IPS-15b (cell line): ENCODE measurements at regions not wholly inside any gene's neighbourhood (a gene's known extent, or its start where the extent isn't known, plus 50 kb on each side); places are given as distances from the start of the nearest gene placed in this dataset.

Experiments used
- H3K27me3 ChIP-seq: one replicate; pipeline ENCODE4 v1.6.1; 2013; ENCODE audit warnings: low read length; ENCODE audit not compliant: control insufficient read depth, insufficient read depth
- H3K36me3 ChIP-seq: one replicate; pipeline ENCODE4 v1.6.1; 2013; ENCODE audit warnings: low read length; ENCODE audit not compliant: control insufficient read depth, insufficient read depth
- H3K4me1 ChIP-seq: one replicate; pipeline ENCODE4 v1.6.1; 2013; ENCODE audit warnings: mild to moderate bottlenecking, low read length; ENCODE audit not compliant: control insufficient read depth, insufficient read depth
- H3K4me3 ChIP-seq: one replicate; pipeline ENCODE4 v1.5.1; 2013; ENCODE audit warnings: low read depth, low read length
- H3K9ac ChIP-seq: one replicate; pipeline ENCODE4 v1.6.1; 2013; ENCODE audit warnings: low read depth, mild to moderate bottlenecking, low read length
- H3K9me3 ChIP-seq: one replicate; pipeline ENCODE4 v1.6.1; 2013; ENCODE audit warnings: mild to moderate bottlenecking, low read length; ENCODE audit not compliant: control insufficient read depth, insufficient read depth

DNA sequence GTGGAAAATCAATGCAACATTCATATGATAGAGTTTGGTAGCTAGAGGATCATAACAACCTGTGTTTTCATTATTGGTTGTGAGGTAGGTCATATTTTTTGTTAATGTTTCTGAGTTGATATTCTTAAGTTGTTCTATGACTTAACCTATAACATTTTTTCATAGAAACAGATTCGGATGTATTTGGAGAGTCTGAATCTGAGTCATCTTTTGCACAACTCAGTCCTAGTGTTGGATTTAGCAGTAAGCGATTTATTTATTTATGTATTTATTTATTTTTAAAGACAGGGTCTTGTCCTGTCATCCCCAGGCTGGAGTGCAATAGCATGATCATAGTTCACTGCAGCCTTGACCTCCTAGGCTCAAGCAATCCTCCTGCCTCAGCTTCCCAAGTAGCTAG lies 292.8 kb upstream of the ZNF717 start:
- H3K4me3 ChIP-seq = no peak overlapping the region
- no peaks in the 10 kb centered on the region for H3K4me1 ChIP-seq

GRCh38 chr3:76083992-76084391 lies 298.6 kb upstream of the ZNF717 start:
- no peak overlapping the region for H3K4me3 ChIP-seq
- no peaks in the 10 kb centered on the region for H3K36me3 ChIP-seq
- no peak overlapping the region for H3K9ac ChIP-seq
- H3K27me3 ChIP-seq = no peaks in the 10 kb centered on the region
- H3K9me3 ChIP-seq = no peaks in the 10 kb centered on the region
- H3K4me1 ChIP-seq = no peaks in the 10 kb centered on the region

More for the DNA sequence above, 292.8 kb upstream of the ZNF717 start:
- Histone ChIP-seq H3K9me3 (no peaks in the 10 kb centered on the region), H3K36me3 (no peaks in the 10 kb centered on the region), H3K9ac (no peak overlapping the region), H3K27me3 (no peaks in the 10 kb centered on the region)

DNA sequence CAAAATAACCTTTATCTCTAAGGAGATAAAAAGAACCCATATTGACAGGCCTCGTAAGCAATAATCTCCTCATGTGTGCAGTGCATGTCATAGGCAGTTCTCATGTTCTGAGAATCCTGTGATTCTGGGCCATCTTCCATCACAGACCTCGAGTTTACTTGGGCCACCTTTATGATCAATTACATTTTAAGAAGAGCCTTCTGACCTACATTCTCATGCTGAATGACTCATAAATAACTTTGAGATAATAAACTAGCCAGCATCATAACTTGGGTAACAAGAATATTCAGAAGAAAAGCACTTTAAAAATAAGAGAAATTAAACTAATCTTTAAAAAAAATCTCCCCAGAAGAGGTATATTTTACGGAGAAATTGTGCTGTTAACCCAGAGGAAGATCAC lies 310.7 kb upstream of the ZNF717 start:
- no peaks in the 10 kb centered on the region for H3K9me3 ChIP-seq

DNA sequence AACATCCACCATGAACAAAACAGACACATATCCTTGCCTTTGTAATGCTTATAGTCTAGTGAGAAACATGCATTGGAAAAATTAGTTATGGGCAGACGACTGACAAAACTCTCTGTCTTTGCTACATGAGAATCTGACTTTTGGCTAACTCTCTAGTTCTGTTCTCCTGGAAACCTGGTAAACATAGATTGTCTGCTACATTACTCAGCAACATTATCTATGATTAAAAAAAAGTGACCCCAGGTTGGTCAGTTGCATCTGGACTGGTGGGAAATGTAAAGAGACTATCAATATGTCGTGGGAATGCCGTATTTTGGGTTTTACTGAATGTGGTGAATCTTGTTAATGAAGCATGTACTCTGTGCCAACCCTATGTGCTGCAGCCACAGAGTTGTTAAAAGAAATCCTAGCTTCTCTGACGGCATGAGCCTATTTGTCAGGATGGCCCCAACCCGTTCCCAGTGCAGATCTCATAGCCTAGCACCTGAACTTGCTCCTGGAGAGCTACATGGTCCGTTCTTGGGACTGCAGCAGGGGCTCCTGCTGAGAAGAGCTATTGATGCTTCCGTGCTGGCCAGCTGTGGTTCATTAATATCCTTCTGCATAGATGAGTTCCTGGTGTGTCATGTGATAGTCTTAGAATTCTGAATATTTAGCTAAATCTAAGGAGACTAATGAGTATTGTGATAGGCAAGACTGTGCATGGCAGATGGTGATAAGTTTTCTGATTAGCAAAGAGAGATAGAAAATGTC lies 311.7 kb upstream of the ZNF717 start:
- no peak overlapping the region for H3K4me3 ChIP-seq
- peaks cover 9% of the 10 kb centered on the region for H3K4me1 ChIP-seq
- H3K9me3 ChIP-seq = no peaks in the 10 kb centered on the region
- H3K36me3 ChIP-seq = no peaks in the 10 kb centered on the region
- H3K9ac ChIP-seq = no peak overlapping the region
- H3K27me3 ChIP-seq = no peaks in the 10 kb centered on the region

More for the DNA sequence above, 310.7 kb upstream of the ZNF717 start:
- no peaks in the 10 kb centered on the region for H3K27me3 ChIP-seq
- H3K9ac ChIP-seq = no peak overlapping the region
- H3K36me3 ChIP-seq = no peaks in the 10 kb centered on the region
- no peak overlapping the region for H3K4me3 ChIP-seq
- H3K4me1 ChIP-seq = peaks cover 9% of the 10 kb centered on the region

GRCh38 chr3:76097589-76097969 lies 312.2 kb upstream of the ZNF717 start:
- Histone ChIP-seq H3K4me3 (no peak overlapping the region), H3K9me3 (no peaks in the 10 kb centered on the region), H3K27me3 (no peaks in the 10 kb centered on the region), H3K36me3 (no peaks in the 10 kb centered on the region), H3K4me1 (peaks cover 6% of the 10 kb centered on the region), H3K9ac (no peak overlapping the region)

DNA sequence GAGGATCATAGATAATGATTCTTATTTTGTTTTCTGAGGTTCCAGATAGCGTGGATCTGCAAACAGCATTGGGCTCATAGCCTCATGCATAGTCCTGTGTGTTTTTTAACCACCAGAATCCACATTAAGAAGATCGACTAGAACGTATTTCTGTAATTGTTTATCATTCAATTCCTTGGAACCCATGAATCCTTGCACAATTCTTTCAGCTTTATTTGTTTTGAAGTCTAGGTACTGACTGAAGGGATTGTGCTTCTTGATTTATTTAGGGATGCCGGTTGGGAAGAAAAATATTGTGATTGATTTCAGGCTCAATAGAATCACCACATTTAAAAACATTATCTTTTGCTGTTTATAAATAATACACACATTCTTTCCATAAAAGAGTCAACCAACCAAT lies 314.6 kb upstream of the ZNF717 start:
- H3K27me3 ChIP-seq = no peaks in the 10 kb centered on the region
- H3K4me3 ChIP-seq = no peak overlapping the region
- no peaks in the 10 kb centered on the region for H3K4me1 ChIP-seq
- H3K36me3 ChIP-seq = no peaks in the 10 kb centered on the region
- no peaks in the 10 kb centered on the region for H3K9me3 ChIP-seq
- no peak overlapping the region for H3K9ac ChIP-seq

DNA sequence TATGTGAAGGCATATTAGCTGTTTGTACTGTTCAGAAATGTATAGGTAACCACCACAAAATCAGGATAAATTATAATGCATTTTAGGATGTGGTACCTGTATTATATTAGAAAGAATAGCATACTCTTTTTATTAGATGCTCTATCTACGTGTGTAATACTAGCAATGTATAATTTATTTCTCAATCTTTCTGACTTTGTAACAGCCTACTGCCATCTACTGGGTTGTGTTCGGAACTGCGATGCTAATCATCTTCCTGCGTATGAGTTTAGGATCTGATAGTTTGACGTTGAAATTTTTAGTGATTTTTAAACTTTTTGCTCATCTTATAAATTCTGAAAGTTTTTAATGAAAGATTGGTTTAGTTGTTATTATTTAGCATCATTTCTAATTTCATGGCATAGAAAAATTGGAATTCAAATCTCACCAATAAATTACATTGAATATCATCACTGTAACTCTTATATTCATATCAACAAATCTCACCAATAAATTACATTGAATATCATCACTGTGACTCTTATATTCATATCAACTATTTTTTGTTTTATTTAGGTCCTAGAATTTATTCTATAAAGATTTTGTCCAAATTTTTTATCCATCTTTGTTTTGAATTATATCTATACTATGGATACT lies 322.7 kb upstream of the ZNF717 start:
- Histone ChIP-seq H3K4me3 (no peak overlapping the region), H3K4me1 (peaks cover 5% of the 10 kb centered on the region), H3K9ac (no peak overlapping the region), H3K27me3 (no peaks in the 10 kb centered on the region), H3K36me3 (no peaks in the 10 kb centered on the region), H3K9me3 (no peaks in the 10 kb centered on the region)

- Histone ChIP-seq H3K9me3 (no peaks in the 10 kb centered on the region), H3K27me3 (no peaks in the 10 kb centered on the region), H3K4me1 (peaks cover 5% of the 10 kb centered on the region), H3K36me3 (no peaks in the 10 kb centered on the region), H3K9ac (no peak overlapping the region), H3K4me3 (no peak overlapping the region)
Measured at GRCh38 chr3:76111808-76112207, 326.5 kb upstream of the ZNF717 start.

DNA sequence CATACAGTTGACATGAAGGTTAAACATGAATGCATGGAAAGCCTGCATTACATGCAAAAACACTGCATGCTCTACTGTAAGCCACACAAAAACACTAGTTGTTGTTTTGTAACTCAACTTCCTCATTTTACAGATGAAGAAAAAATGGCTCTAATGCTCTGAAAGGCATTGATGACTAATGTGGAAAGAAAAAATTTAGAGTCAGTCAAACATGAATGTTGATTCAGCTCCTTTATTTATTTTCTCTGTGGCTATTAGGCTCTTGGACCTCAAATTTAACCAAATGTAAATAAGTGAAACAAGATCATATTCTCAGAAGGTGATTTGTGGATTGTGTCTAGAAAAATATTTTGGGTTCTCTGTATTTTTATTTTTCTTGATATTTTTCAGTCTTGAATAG lies 336.7 kb upstream of the ZNF717 start:
- H3K4me3 ChIP-seq = no peak overlapping the region
- no peak overlapping the region for H3K9ac ChIP-seq
- H3K27me3 ChIP-seq = no peaks in the 10 kb centered on the region
- no peaks in the 10 kb centered on the region for H3K9me3 ChIP-seq
- H3K36me3 ChIP-seq = no peaks in the 10 kb centered on the region
- no peaks in the 10 kb centered on the region for H3K4me1 ChIP-seq

GRCh38 chr3:76129441-76129840 lies 344.1 kb upstream of the ZNF717 start:
- Histone ChIP-seq H3K36me3 (no peaks in the 10 kb centered on the region), H3K9ac (no peak overlapping the region), H3K4me1 (no peaks in the 10 kb centered on the region), H3K27me3 (no peaks in the 10 kb centered on the region), H3K9me3 (no peaks in the 10 kb centered on the region), H3K4me3 (no peak overlapping the region)

DNA sequence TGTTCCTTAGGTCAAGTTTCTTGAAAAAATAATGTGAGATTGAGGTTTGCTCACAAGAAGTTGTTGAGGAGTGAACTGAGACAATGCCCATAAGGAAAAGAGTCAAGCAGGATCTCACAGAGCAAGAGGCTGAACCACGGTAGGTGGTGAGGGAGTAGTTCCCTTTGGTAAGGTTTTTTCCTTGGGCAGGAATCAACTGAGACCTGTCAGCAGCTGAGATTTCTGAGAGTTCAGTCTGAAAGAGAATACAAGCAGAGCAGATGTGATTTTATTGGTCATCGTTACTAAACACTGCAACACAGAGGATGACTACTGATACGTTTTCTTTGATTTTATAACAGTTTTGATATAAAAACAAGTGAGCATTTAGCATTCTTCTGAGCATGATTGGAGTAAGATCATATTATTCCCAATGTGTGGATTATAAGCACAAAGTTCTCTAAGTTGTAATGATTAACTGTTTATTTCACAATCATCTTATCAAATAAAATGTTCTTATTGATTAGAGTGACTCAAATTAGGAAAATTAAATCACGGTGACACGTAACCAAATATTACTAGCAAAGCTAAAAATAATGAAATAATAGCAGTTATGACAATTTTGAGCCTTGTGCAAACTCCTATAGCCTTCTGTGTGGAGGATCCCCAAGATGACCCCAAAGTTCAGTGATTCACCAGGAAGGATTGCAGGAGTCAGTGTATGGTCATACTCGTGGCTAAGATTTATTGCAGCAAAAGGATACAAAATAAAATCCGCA lies 346.2 kb upstream of the ZNF717 start:
- no peaks in the 10 kb centered on the region for H3K36me3 ChIP-seq
- no peaks in the 10 kb centered on the region for H3K9me3 ChIP-seq
- no peaks in the 10 kb centered on the region for H3K27me3 ChIP-seq
- H3K9ac ChIP-seq = no peak overlapping the region
- no peaks in the 10 kb centered on the region for H3K4me1 ChIP-seq
- no peak overlapping the region for H3K4me3 ChIP-seq

- H3K9me3 ChIP-seq = no peaks in the 10 kb centered on the region
- H3K27me3 ChIP-seq = no peaks in the 10 kb centered on the region
- no peaks in the 10 kb centered on the region for H3K36me3 ChIP-seq
- H3K9ac ChIP-seq = no peak overlapping the region
- no peaks in the 10 kb centered on the region for H3K4me1 ChIP-seq
- no peak overlapping the region for H3K4me3 ChIP-seq
Measured at GRCh38 chr3:76132154-76132470, 346.8 kb upstream of the ZNF717 start.
